ENCODE measurements at regions not wholly inside any gene's neighbourhood (a gene's known extent, or its start where the extent isn't known, plus 50 kb on each side); places are given as distances from the start of the nearest gene placed in this dataset.
"Not testable (repeated sequence)": the region's sequence is repeated elsewhere in the genome, so short reads cannot be mapped to it uniquely, and the experiment has no call there.

DNA sequence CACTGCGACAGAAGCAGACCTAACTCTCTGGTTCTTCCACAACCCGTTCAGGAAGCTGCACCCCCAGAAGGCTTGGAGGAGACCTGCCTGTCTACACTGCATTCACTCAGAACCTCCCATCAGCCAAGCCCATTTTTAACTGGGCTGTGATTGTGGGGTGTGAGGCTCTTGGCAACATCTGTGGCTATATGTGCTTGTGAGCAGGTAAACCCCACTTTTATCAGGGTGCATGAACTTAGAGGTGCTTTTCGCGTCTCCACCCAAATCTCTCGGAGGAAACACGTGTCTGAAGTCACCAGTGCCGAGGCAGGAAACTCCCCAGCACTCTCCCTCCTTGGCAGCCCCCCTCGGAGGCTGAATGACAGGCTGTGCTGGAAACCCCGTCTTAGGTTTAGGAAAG lies 158.2 kb upstream of the SALL3 start:
- H3K27me3 ChIP-seq (ENCODE audit: control insufficient read depth in 5 of 5, insufficient read depth in 4 of 5, low read length in 5 of 5): peaks cover 5 to 21% (median 11%) of the 10 kb centered on the region in 5 donors
- no peaks in the 10 kb centered on the region for H3K9me3 ChIP-seq (ENCODE audit: control insufficient read depth in 5 of 5, low read length in 5 of 5)
- H3K4me1 ChIP-seq (ENCODE audit: control insufficient read depth in 5 of 5, insufficient read depth in 5 of 5, low read length in 5 of 5): no peaks in the 10 kb centered on the region

DNA sequence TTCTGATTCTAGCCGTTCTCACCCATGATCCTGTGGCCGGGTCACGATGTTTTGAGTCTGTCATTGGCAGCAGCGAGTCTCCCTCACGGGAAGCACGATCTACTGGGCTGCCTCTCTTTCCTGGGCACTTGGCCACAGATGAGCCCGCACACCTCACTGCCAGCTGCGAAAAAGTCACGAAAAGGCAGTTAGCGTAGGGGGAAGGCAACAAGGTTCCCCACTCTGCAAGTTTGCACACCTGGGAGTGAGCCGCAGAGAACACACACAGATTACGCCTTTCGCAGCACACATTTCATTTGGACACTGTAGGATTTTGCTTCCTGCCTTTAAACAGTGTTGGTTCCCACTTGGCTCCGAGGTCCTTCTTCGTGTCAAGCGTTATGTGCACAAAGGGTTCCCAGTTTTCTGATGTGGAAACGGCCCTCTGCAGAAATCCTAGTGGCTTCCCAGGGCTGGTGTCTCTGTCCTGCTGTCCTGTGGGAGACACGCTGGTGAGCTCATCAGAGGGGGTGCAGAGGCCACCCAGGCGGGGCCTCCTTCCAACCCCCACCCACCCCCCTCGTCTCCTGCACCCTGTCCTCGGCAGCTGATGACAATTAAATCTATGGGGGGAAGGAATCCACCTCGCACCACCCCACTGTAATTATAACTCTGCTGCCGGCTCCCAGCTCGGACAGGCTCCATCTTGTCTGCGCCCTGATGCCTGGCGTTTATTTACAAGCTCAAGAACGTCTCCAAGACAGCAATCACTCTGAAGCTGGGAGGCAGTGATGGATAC lies 157.3 kb upstream of the SALL3 start:
- Histone ChIP-seq H3K4me3 (ENCODE audit: low read depth in 1 of 5, low read length in 5 of 5) (no peak overlapping the region), H3K4me1 (ENCODE audit: control insufficient read depth in 5 of 5, insufficient read depth in 5 of 5, low read length in 5 of 5) (no peaks in the 10 kb centered on the region), H3K27ac (ENCODE audit: low read depth, low read length) (no peak overlapping the region), H3K9ac (ENCODE audit: low read length in 5 of 5) (no peak overlapping the region), H3K27me3 (ENCODE audit: control insufficient read depth in 5 of 5, insufficient read depth in 4 of 5, low read length in 5 of 5) (peaks cover 4 to 21% (median 8%) of the 10 kb centered on the region in 5 donors), H3K9me3 (ENCODE audit: control insufficient read depth in 5 of 5, low read length in 5 of 5) (no peaks in the 10 kb centered on the region), H3K36me3 (ENCODE audit: control insufficient read depth in 5 of 5, insufficient read depth in 5 of 5, low read length in 5 of 5) (no peaks in the 10 kb centered on the region)

More for the DNA sequence above, 158.2 kb upstream of the SALL3 start:
- no peak overlapping the region for H3K27ac ChIP-seq (ENCODE audit: low read depth, low read length)
- H3K4me3 ChIP-seq (ENCODE audit: low read depth in 1 of 5, low read length in 5 of 5): no peak overlapping the region
- no peak overlapping the region for H3K9ac ChIP-seq (ENCODE audit: low read length in 5 of 5)
- H3K36me3 ChIP-seq (ENCODE audit: control insufficient read depth in 5 of 5, insufficient read depth in 5 of 5, low read length in 5 of 5): no peaks in the 10 kb centered on the region

DNA sequence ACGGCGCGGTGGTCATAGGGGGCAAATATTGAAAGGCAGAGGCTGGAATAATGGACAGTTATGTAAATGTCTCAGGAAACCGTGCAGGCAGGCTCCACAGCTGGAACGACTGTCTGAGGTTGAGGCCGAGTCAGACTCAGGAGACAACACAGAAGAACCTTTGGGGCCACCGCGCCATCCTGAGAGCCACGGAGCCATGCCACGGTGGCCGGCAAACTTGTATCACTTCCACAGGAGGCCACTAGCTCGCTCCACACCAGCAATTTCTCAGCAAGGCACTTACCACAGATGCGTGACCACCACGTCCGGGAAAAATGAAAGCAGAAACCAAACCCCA lies 156.7 kb upstream of the SALL3 start:
- Histone ChIP-seq H3K4me1 (ENCODE audit: control insufficient read depth in 5 of 5, insufficient read depth in 5 of 5, low read length in 5 of 5) (no peaks in the 10 kb centered on the region), H3K9me3 (ENCODE audit: control insufficient read depth in 5 of 5, low read length in 5 of 5) (no peaks in the 10 kb centered on the region), H3K9ac (ENCODE audit: low read length in 5 of 5) (no peak overlapping the region), H3K4me3 (ENCODE audit: low read depth in 1 of 5, low read length in 5 of 5) (no peak overlapping the region), H3K27ac (ENCODE audit: low read depth, low read length) (no peak overlapping the region), H3K27me3 (ENCODE audit: control insufficient read depth in 5 of 5, insufficient read depth in 4 of 5, low read length in 5 of 5) (peaks cover 4 to 21% (median 8%) of the 10 kb centered on the region in 5 donors), H3K36me3 (ENCODE audit: control insufficient read depth in 5 of 5, insufficient read depth in 5 of 5, low read length in 5 of 5) (no peaks in the 10 kb centered on the region)

DNA sequence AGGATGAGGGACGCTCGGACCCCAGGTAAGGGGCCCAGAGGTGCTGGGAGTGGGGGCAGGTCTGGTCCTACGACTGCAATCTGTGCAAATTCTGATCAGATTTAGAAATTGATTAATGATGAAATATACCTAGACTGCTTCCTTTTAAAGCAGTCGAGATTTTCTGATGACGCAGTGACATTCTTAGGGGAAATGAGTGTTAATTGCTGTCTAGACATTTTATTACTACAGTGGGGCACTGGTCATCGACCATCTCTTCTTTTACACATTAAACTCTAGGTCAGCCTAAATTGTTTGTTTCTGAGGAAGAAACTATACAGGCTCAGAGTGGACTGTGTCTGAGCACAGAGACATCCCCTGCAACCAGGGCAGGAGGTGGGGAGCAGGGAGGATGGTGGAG lies 154.4 kb upstream of the SALL3 start:
- Histone ChIP-seq H3K27ac (ENCODE audit: low read depth, low read length) (no peak overlapping the region), H3K4me1 (ENCODE audit: control insufficient read depth in 5 of 5, insufficient read depth in 5 of 5, low read length in 5 of 5) (no peaks in the 10 kb centered on the region), H3K4me3 (ENCODE audit: low read depth in 1 of 5, low read length in 5 of 5) (no peak overlapping the region), H3K9ac (ENCODE audit: low read length in 5 of 5) (no peak overlapping the region), H3K36me3 (ENCODE audit: control insufficient read depth in 5 of 5, insufficient read depth in 5 of 5, low read length in 5 of 5) (no peaks in the 10 kb centered on the region), H3K27me3 (ENCODE audit: control insufficient read depth in 5 of 5, insufficient read depth in 4 of 5, low read length in 5 of 5) (peaks cover 0 to 21% (median 5%) of the 10 kb centered on the region in 5 donors), H3K9me3 (ENCODE audit: control insufficient read depth in 5 of 5, low read length in 5 of 5) (peaks cover 0 to 2% (median 0%) of the 10 kb centered on the region in 5 donors)

DNA sequence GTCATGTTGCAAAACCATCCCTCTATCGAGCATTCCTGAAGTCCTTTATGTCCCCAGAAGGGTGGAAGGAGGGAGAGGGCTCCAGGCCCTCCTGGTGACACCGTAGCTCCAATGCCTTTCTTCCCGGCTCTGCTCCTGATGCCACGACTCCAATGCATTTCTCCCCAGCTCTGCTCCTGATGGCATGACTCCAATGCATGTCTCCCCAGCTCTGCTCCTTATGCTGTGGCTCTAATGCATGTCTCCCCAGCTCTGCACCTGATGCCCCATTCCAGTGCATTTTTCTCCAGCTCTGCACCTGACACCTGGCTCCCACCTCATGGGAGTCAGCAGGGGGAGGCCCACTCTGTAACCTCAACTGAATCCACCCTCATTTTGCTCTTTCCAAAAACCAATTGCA lies 153.0 kb upstream of the SALL3 start:
- no peak overlapping the region for H3K27ac ChIP-seq (ENCODE audit: low read depth, low read length)
- H3K9ac ChIP-seq (ENCODE audit: low read length in 5 of 5): no peak overlapping the region
- H3K4me1 ChIP-seq (ENCODE audit: control insufficient read depth in 5 of 5, insufficient read depth in 5 of 5, low read length in 5 of 5): no peaks in the 10 kb centered on the region
- no peak overlapping the region for H3K4me3 ChIP-seq (ENCODE audit: low read depth in 1 of 5, low read length in 5 of 5)
- H3K36me3 ChIP-seq (ENCODE audit: control insufficient read depth in 5 of 5, insufficient read depth in 5 of 5, low read length in 5 of 5): no peaks in the 10 kb centered on the region
- H3K27me3 ChIP-seq (ENCODE audit: control insufficient read depth in 5 of 5, insufficient read depth in 4 of 5, low read length in 5 of 5): peaks cover 0 to 18% (median 5%) of the 10 kb centered on the region in 5 donors
- peaks cover 0 to 2% (median 0%) of the 10 kb centered on the region in 5 donors for H3K9me3 ChIP-seq (ENCODE audit: control insufficient read depth in 5 of 5, low read length in 5 of 5)

DNA sequence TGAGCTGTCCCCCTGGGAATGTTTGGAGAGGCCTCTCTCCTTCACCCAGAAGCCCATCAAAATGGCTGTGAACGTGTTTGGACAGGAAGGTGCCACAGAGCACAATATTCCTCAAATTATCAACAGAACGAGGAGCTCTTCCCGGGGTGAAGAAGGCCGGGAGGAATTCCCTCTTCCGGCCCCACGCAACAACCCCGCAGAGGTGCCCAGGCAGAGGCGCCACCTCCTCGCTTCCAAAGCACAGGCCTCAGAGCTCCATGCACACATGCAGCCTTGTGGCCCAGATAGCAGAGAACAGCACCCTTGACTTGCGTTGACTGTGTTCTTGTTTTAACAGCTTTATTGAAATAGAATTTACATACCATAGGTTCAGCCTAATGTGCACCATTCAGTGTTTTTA lies 152.5 kb upstream of the SALL3 start:
- no peak overlapping the region for H3K4me3 ChIP-seq (ENCODE audit: low read depth in 1 of 5, low read length in 5 of 5)
- H3K36me3 ChIP-seq (ENCODE audit: control insufficient read depth in 5 of 5, insufficient read depth in 5 of 5, low read length in 5 of 5): no peaks in the 10 kb centered on the region

DNA sequence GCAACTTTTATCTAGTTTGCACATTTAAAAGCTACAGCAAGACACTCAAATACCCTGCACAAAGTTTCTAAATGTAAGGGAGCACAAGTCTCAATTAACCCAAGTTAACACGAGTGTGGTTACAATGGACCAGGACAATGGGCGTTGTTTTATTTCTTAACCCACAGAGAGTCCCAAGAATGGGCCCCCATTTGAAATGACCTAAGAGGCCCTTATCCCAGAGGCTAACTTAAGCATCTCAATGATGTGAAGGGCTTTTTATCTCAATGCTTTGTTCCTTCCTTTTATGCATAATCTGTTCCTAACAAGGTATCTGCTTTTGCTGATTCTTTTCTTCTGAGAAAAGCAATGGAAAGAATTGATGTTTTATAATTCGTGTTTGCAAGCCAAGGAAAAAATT lies 151.5 kb upstream of the SALL3 start:
- Histone ChIP-seq H3K4me1 (ENCODE audit: control insufficient read depth in 5 of 5, insufficient read depth in 5 of 5, low read length in 5 of 5) (no peaks in the 10 kb centered on the region), H3K4me3 (ENCODE audit: low read depth in 1 of 5, low read length in 5 of 5) (no peak overlapping the region), H3K36me3 (ENCODE audit: control insufficient read depth in 5 of 5, insufficient read depth in 5 of 5, low read length in 5 of 5) (no peaks in the 10 kb centered on the region), H3K27me3 (ENCODE audit: control insufficient read depth in 5 of 5, insufficient read depth in 4 of 5, low read length in 5 of 5) (peaks cover 0 to 9% (median 5%) of the 10 kb centered on the region in 5 donors), H3K27ac (ENCODE audit: low read depth, low read length) (no peak overlapping the region), H3K9ac (ENCODE audit: low read length in 5 of 5) (no peak overlapping the region), H3K9me3 (ENCODE audit: control insufficient read depth in 5 of 5, low read length in 5 of 5) (peaks cover 0 to 2% (median 0%) of the 10 kb centered on the region in 5 donors)

More for the DNA sequence above, 152.5 kb upstream of the SALL3 start:
- peaks cover 0 to 2% (median 0%) of the 10 kb centered on the region in 5 donors for H3K9me3 ChIP-seq (ENCODE audit: control insufficient read depth in 5 of 5, low read length in 5 of 5)
- H3K4me1 ChIP-seq (ENCODE audit: control insufficient read depth in 5 of 5, insufficient read depth in 5 of 5, low read length in 5 of 5): no peaks in the 10 kb centered on the region
- no peak overlapping the region for H3K9ac ChIP-seq (ENCODE audit: low read length in 5 of 5)
- peaks cover 0 to 13% (median 5%) of the 10 kb centered on the region in 5 donors for H3K27me3 ChIP-seq (ENCODE audit: control insufficient read depth in 5 of 5, insufficient read depth in 4 of 5, low read length in 5 of 5)
- H3K27ac ChIP-seq (ENCODE audit: low read depth, low read length): no peak overlapping the region

DNA sequence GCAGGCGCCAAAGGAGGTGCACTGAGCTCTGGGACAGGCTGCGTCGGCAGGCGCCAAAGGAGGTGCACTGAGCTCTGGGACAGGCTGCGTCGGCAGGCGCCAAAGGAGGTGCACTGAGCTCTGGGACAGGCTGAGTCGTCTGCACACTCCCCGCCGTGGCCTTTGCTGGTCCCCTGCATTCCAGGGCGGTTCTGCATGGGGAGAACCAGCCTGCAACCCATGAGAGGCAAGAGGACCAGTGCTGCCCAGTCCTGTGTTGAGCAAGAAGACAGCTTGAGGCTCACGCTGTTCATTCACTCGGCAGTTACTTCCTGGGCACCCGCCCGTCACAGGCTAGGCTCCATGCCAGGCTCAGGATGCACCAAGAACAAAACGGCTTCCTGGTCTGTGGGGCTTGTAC lies 150.6 kb upstream of the SALL3 start:
- not testable (repeated sequence) for H3K4me1 ChIP-seq (ENCODE audit: control insufficient read depth in 5 of 5, insufficient read depth in 5 of 5, low read length in 5 of 5); H3K27ac ChIP-seq (ENCODE audit: low read depth, low read length); H3K4me3 ChIP-seq (ENCODE audit: low read depth in 1 of 5, low read length in 5 of 5); H3K9ac ChIP-seq (ENCODE audit: low read length in 5 of 5); H3K36me3 ChIP-seq (ENCODE audit: control insufficient read depth in 5 of 5, insufficient read depth in 5 of 5, low read length in 5 of 5); H3K9me3 ChIP-seq (ENCODE audit: control insufficient read depth in 5 of 5, low read length in 5 of 5)
- H3K27me3 ChIP-seq (ENCODE audit: control insufficient read depth in 5 of 5, insufficient read depth in 4 of 5, low read length in 5 of 5): peaks cover 0 to 13% (median 5%) of the 10 kb centered on the region in 5 donors

DNA sequence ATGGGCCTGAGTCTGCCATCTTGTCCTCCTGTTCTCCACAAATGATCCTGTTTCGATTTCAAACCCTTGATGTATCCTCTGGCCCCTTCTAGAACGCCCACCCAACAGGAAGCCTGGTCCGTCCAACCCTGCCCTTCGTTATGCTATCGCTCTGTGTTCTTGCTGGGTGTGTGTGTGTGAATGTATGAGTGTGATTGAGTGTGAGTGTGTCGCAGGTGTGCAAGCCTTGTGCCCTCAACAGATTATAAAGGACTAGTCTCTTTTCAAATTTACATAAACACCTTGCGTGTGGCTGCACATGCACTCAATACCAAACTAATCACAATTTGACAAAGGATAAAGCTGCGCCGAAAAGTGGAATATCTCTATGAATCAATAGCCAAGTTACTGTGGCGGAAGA lies 149.5 kb upstream of the SALL3 start:
- Histone ChIP-seq H3K4me1 (ENCODE audit: control insufficient read depth in 5 of 5, insufficient read depth in 5 of 5, low read length in 5 of 5) (no peaks in the 10 kb centered on the region), H3K4me3 (ENCODE audit: low read depth in 1 of 5, low read length in 5 of 5) (no peak overlapping the region), H3K36me3 (ENCODE audit: control insufficient read depth in 5 of 5, insufficient read depth in 5 of 5, low read length in 5 of 5) (no peaks in the 10 kb centered on the region), H3K27ac (ENCODE audit: low read depth, low read length) (no peak overlapping the region), H3K27me3 (ENCODE audit: control insufficient read depth in 5 of 5, insufficient read depth in 4 of 5, low read length in 5 of 5) (peaks cover 0 to 10% (median 4%) of the 10 kb centered on the region in 5 donors), H3K9me3 (ENCODE audit: control insufficient read depth in 5 of 5, low read length in 5 of 5) (peaks cover 0 to 2% (median 0%) of the 10 kb centered on the region in 5 donors), H3K9ac (ENCODE audit: low read length in 5 of 5) (no peak overlapping the region)

DNA sequence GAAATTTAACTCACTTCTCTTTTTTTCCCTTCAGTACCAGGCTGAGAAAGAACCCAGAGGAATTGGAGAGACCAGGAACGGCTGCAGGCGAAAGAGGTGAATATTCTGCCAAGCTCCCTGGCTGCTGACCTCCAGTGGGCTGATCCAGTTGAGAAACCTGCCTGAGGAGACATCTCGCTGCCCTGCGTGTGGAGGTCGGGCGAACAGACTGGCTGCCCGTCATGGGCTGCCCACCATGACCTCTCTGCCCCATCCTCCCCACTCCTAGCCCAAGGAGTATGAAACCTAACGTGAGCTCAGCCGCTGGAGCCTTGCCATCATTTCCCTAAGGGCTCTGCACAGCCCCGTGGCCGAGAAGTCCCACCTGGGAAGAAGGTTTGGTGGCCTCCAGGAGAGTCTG lies 148.8 kb upstream of the SALL3 start:
- H3K4me3 ChIP-seq (ENCODE audit: low read depth in 1 of 5, low read length in 5 of 5): no peak overlapping the region
- peaks cover 0 to 2% (median 0%) of the 10 kb centered on the region in 5 donors for H3K9me3 ChIP-seq (ENCODE audit: control insufficient read depth in 5 of 5, low read length in 5 of 5)
- H3K9ac ChIP-seq (ENCODE audit: low read length in 5 of 5): no peak overlapping the region
- peaks cover 0 to 10% (median 4%) of the 10 kb centered on the region in 5 donors for H3K27me3 ChIP-seq (ENCODE audit: control insufficient read depth in 5 of 5, insufficient read depth in 4 of 5, low read length in 5 of 5)
- no peak overlapping the region for H3K27ac ChIP-seq (ENCODE audit: low read depth, low read length)
- H3K36me3 ChIP-seq (ENCODE audit: control insufficient read depth in 5 of 5, insufficient read depth in 5 of 5, low read length in 5 of 5): no peaks in the 10 kb centered on the region
- no peaks in the 10 kb centered on the region for H3K4me1 ChIP-seq (ENCODE audit: control insufficient read depth in 5 of 5, insufficient read depth in 5 of 5, low read length in 5 of 5)
